NCI-H524 (cell line): ENCODE measurements at regions not wholly inside any gene's neighbourhood (a gene's known extent, or its start where the extent isn't known, plus 50 kb on each side); places are given as distances from the start of the nearest gene placed in this dataset.

Experiments used
- DNase-seq, 2 experiments: peaks; one replicate each; lab custom pipeline; 2025; lab: John Stamatoyannopoulos, UW

- DNase-seq, result no peak
Observed at GRCh38 chr18:25724997-25725396, 365.4 kb downstream of the SS18 start.

DNA sequence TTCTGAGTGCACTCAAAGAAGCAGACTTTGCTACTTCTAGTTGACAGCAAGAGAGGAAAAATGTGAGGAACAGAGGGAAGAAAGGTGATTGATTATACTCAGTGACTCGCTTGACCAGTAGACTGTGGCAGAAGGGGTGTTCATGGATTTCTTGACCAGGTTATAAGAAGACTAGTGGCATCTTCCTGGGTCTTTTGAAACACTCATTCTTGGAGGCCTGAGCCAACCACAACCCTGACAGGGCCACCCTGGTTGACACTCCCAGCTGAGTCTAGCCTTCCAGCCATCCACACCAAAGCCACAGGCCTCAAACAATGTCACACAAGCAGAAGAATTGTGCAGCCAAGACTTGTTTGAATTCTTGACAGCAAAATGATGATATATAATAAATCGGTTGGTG is 366.3 kb downstream of the SS18 start:
- DNase-seq, result no peak

GRCh38 chr18:25713103-25713502 is 361.1 kb upstream of the ZNF521 start:
- no peak for DNase-seq

- no peak for DNase-seq
Observed at GRCh38 chr18:25710981-25711380, 359.0 kb upstream of the ZNF521 start.

DNA sequence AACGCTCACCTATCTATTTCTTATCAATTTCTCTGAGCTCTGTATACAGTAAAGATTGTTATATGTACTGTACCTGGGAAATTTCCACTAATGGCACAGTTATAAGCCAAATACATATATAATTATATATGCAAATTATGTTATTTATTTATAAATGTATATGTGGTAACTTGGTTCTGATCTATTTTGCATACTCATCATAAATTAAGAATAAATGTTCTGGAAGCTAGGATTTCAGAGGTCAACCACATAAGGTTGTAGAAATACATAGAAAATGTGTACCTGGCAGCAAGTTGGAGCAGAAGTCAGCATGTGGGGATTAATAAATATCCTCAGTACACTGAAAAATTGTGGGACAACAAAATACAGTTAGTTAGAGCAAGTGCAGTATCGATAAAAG is 353.7 kb upstream of the ZNF521 start:
- no peak for DNase-seq

DNA sequence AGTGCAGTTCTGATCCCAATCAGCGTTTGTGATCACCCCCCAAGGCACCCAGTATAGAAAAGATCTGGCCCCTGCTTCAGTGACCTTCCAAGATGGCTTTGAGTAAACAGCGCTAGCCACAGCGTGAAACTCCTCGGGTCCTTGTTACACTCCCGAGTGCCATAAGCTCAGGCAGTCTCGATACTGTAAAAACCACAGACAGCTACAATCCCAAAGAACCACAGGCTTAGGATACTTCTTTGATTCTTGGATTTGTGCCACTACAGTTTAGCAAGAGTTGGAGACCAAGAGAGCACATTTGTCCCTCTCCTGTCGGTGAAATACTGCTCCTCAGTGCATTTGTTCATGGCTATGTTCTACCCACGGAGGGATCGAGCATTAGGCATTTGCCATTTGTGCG is 352.5 kb upstream of the ZNF521 start:
- no peak for DNase-seq

GRCh38 chr18:25704071-25704470 is 352.1 kb upstream of the ZNF521 start:
- no peak for DNase-seq

GRCh38 chr18:25701821-25702220 is 349.9 kb upstream of the ZNF521 start:
- no peak for DNase-seq

DNA sequence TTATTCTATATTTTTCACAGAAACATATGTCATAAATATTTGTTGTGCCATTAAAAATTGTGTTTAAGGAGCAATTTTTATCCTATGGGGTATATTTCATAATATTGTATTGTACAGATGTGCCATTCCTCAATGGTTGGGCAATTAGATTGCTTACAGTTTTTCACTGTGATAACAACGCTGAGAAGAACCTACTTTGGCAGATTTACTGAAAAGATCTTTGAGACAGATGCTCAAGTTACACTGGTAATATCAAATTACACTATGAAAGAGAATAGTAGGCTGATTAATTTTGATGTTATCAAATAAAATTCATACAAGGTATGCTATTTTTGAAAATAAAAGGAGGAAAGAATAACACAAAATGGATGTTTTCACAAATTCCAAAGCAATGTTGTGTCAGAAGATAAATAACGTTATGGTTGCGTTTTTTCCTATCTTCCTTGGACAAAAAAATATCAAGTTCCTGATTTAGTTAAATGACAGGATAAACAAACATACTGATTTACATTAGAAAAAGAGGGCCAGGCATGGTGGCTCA is 335.1 kb upstream of the ZNF521 start:
- peak in 1 of 2 experiments; percentile 23 for DNase-seq

DNA sequence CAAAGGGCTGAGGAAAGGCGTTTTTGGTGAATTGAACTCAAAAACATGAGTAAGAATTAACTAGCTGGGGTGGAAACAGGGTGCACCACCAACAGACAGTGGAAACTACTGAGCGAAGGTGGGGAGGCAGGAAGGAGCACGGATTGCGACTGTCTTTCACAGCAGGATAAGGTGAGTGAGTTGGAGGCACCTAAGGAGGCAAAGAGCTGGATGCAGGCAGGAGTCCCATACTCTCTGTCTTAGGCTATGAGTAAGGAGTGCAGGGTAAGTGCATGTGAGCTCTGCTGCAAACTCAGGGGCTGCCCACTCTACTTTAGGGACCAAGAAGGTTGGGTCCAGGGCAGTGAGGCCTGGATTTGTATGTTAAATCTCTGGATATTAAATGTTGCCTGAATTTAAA is 333.1 kb upstream of the ZNF521 start:
- no peak for DNase-seq

GRCh38 chr18:25679491-25679890 is 327.5 kb upstream of the ZNF521 start:
- DNase-seq, result no peak

- no peak for DNase-seq
Observed at GRCh38 chr18:25678221-25678620, 326.3 kb upstream of the ZNF521 start.

- DNase-seq, result no peak
Observed at GRCh38 chr18:25675123-25675850, 323.3 kb upstream of the ZNF521 start.

- DNase-seq, result no peak
Observed at GRCh38 chr18:25674183-25674582, 322.2 kb upstream of the ZNF521 start.

GRCh38 chr18:25672490-25672889 is 320.5 kb upstream of the ZNF521 start:
- no peak for DNase-seq

GRCh38 chr18:25669741-25670140 is 317.8 kb upstream of the ZNF521 start:
- peak in 1 of 2 experiments; percentile 3 for DNase-seq

GRCh38 chr18:25662272-25662671 is 310.3 kb upstream of the ZNF521 start:
- DNase-seq, result no peak

GRCh38 chr18:25661831-25662230 is 309.9 kb upstream of the ZNF521 start:
- DNase-seq, result no peak

GRCh38 chr18:25659541-25659940 is 307.6 kb upstream of the ZNF521 start:
- no peak for DNase-seq

- DNase-seq, result no peak
Observed at GRCh38 chr18:25658476-25658875, 306.5 kb upstream of the ZNF521 start.

DNA sequence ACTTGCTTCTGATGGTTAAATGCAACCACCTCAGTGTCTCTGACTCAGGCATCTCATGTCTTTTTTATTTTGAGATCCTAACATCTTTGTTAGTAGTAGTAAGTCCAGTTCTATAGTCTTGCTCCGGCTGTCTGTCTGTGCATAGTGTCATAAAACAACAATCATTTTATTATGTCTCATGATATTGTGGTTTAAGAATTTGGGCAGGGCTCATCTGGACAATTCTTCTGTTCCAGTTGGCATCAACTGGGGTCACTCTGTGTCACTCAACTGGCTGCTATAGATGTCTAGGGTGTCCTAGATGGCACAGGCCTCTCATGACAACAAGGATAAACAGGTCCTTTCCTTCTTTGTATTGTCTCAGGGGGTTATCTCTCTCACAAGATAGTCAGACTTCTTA is 299.6 kb upstream of the ZNF521 start:
- no peak for DNase-seq

DNA sequence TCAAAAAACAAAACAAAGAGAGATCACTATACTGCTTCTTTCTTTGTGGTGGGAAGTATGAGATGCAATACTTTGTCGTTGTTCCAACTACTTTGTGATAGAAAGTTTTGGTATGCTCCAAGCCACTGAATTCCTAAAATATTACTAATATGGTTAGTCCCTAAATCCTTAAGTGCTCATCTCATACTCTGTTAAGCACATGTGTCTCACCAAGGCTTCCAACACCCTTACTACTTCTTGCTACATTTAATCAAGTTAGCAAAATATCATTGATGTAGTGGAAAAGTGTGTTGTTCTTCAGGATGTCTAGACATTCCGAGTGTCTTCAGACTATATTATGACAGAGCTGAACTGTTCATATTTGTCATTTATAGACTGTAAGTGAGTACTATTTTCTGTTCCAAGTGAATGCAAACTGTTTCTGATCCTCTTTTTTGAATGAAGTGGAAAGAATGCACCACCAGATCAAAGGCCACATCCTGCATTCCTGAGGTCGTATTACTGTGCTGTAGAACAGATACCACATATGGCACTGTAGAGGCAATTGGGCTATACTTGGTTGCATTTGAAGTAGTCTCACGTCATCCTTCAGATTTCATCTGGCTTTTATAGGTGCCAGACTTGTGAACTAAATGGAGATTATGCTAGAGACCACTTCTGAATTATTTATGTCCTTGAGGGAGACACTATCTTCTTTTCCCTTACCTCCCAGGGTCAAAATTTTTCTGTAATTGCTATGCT is 298.4 kb upstream of the ZNF521 start:
- DNase-seq, result peak in 1 of 2 experiments; percentile 7

DNA sequence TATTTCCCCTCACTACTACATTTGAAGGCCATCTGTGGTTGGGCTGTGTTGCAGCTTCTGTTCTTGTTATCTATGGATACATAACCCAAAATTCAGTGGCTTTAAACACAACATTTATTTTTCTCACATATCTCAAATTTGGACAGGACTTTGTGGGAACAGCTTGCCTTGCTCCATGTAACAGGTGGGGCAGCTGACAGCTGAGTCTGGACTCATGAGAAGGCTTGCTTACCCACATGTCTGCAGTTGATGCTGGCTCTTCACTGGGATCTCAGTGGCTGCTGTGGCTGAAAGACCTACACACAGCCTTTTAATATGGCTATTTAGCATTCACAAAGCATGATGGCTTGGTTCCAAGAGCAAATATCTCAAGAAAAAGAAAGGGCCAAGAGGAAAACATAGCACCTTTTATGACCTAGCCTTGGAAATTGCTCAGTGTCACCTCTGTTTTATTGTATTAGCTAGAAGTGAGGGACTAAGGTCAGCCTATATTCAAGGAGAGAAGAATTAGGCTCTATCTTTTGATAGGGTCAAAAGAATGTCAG is 296.8 kb upstream of the ZNF521 start:
- DNase-seq, result no peak
